ENCODE measurements at regions not wholly inside any gene's neighbourhood (a gene's known extent, or its start where the extent isn't known, plus 50 kb on each side); places are given as distances from the start of the nearest gene placed in this dataset.

GRCh38 chr2:12107321-12107720 is 360.9 kb downstream of the LPIN1 start (continued):
- TF ChIP-seq ATOH8 (CRISPR knock-in tag; IDR thresholded peaks at IDR 0.05; ENCODE audit: low read depth) (no peak), TFCP2L1 (CRISPR knock-in tag; IDR thresholded peaks at IDR 0.05) (no peak), HDAC2 (IDR thresholded peaks at IDR 0.05) (no peak), NFE2L2 (conservative IDR thresholded peaks at IDR 0.05; ENCODE audit: low read length) (no peak), HMGXB4 (CRISPR knock-in tag; IDR thresholded peaks at IDR 0.05; ENCODE audit: borderline replicate concordance) (no peak), MAX (IDR thresholded peaks at IDR 0.05) (no peak), JUNB (IDR thresholded peaks at IDR 0.05) (no peak)

- no peak overlapping the region for H3K27ac ChIP-seq
- POLR2A ChIA-PET: no interaction called here
- no peak overlapping the region for H3K4me2 ChIP-seq
- TF ChIP-seq RNF2 (IDR thresholded peaks at IDR 0.05; ENCODE audit: borderline replicate concordance, low read depth) (no peak), NPAS2 (CRISPR knock-in tag; IDR thresholded peaks at IDR 0.05; ENCODE audit: borderline replicate concordance) (no peak), USF2 (IDR thresholded peaks at IDR 0.05) (no peak), POLR2AphosphoS2 (conservative IDR thresholded peaks at IDR 0.05; ENCODE audit: low read length) (no peak), HES2 (IDR thresholded peaks at IDR 0.05) (no peak), CBX2 (IDR thresholded peaks at IDR 0.05; ENCODE audit: borderline replicate concordance, low read depth) (no peak), REST (IDR thresholded peaks at IDR 0.05) (no peak), CBX8 (IDR thresholded peaks at IDR 0.05) (no peak), MAX (IDR thresholded peaks at IDR 0.05) (no peak), RAD21 (conservative IDR thresholded peaks at IDR 0.05 in 1 of 2, IDR thresholded peaks at IDR 0.05 in 1 of 2) (no peak), POLR2A (IDR thresholded peaks at IDR 0.05; ENCODE audit: low read length) (no peak), NR3C1 (IDR thresholded peaks at IDR 0.05) (no peak), NFE2L2 (conservative IDR thresholded peaks at IDR 0.05; ENCODE audit: low read length) (no peak), EHF (CRISPR knock-in tag; IDR thresholded peaks at IDR 0.05) (no peak)
- H3K4me3 ChIP-seq: no peak overlapping the region
- WGBS (ENCODE audit: missing lambda C conversion rate): 32% methylated on average over 5 of the region's 5 CpGs
- H3K9me3 ChIP-seq: no peaks in the 10 kb centered on the region
- CTCF ChIA-PET: interaction anchor here (1.2 kb wide), 1 partner anchor 34 kb away, joined by 4 read pairs; no protein-coding TSS in a partner anchor
- ATAC-seq (no peak), FAIRE-seq (no peak), DNase-seq (ENCODE audit: low read depth in 1 of 2, low spot score in 1 of 2) (no peak)
- peaks cover 11% of the 10 kb centered on the region for H3K4me1 ChIP-seq
Measured at GRCh38 chr2:12107939-12108338, 361.5 kb downstream of the LPIN1 start.

All from A549 (cell line).